ENCODE measurements at regions not wholly inside any gene's neighbourhood (a gene's known extent, or its start where the extent isn't known, plus 50 kb on each side); places are given as distances from the start of the nearest gene placed in this dataset.
A peak's percentile ranks its signal among the peaks of the same experiment; 100 is the strongest.

GRCh38 chr10:122756656-122757055, 57.0 kb upstream of the C10orf120 start:
- no peak for ATAC-seq (ENCODE audit: low read depth)

More at GRCh38 chr10:122756656-122757055, 57.0 kb upstream of the C10orf120 start:
- H2BK15ac ChIP-seq (ENCODE audit: low read depth, low read length), result no peak overlapping the region
- no peak overlapping the region for H3K23ac ChIP-seq (ENCODE audit: low read depth, low read length)
- no peaks in the 10 kb centered on the region for H3K36me3 ChIP-seq (ENCODE audit: control insufficient read depth, insufficient read depth, low read length)
- H3K56ac ChIP-seq (ENCODE audit: extremely low read depth, insufficient read depth, low read length), result no peak overlapping the region
- no peaks in the 10 kb centered on the region for H3K79me1 ChIP-seq (ENCODE audit: low read depth in 1 of 2, low read length in 2 of 2)
- intact Hi-C loops (cut with micrococcal nuclease) (no loop called here), dilution Hi-C loops (cut with HindIII; ENCODE audit: low sequenced_read_pairs, unreplicated experiment) (no loop called here), in situ Hi-C loops (cut with MboI; ENCODE audit: low sequenced_read_pairs) (no loop called here)
- H2AK5ac ChIP-seq (ENCODE audit: low read depth, low read length), result no peak overlapping the region
- H4K5ac ChIP-seq (ENCODE audit: low read depth, low read length), result no peak overlapping the region
- H3K4ac ChIP-seq (ENCODE audit: low read depth, low read length), result no peak overlapping the region
- no peak overlapping the region for H2AK9ac ChIP-seq (replicated peaks; ENCODE audit: low read depth, low read length, poor library complexity)
- TF ChIP-seq CEBPB (IDR thresholded peaks at IDR 0.05; ENCODE audit: low read depth, low read length), result no peak
- no peak for TF ChIP-seq CHD1 (IDR thresholded peaks at IDR 0.05; ENCODE audit: low read depth, low read length)
- TF ChIP-seq MAFK (IDR thresholded peaks at IDR 0.05; ENCODE audit: low read depth, low read length), result no peak
- TF ChIP-seq NFE2L2 (IDR thresholded peaks at IDR 0.05; ENCODE audit: low read depth, low read length), result no peak
- TF ChIP-seq RCOR1 (IDR thresholded peaks at IDR 0.05; ENCODE audit: insufficient replicate concordance, low read length), result no peak
- no peak for TF ChIP-seq RFX5 (IDR thresholded peaks at IDR 0.05; ENCODE audit: low read depth, low read length)
- no peak for TF ChIP-seq USF2 (IDR thresholded peaks at IDR 0.05; ENCODE audit: low read depth, low read length)
- no peak for TF ChIP-seq MXI1 (IDR thresholded peaks at IDR 0.05; ENCODE audit: borderline replicate concordance, low read depth, low read length)
- BruUV-seq (replicated peaks), result no TSS peak
- DNase-seq, result no peak
- H3K9me1 ChIP-seq (ENCODE audit: insufficient read depth, low read length), result no peaks in the 10 kb centered on the region
- ChIA-PET CTCF (no interaction called here), POLR2A (ENCODE audit: unreplicated experiment) (no interaction called here)
- H3K18ac ChIP-seq (ENCODE audit: low read depth, low read length), result no peak overlapping the region
- no peaks in the 10 kb centered on the region for H3K27me3 ChIP-seq (ENCODE audit: control insufficient read depth, insufficient read depth, low read length)
- H4K20me1 ChIP-seq (ENCODE audit: insufficient read depth, low read length), result no peaks in the 10 kb centered on the region
- H2BK5ac ChIP-seq (ENCODE audit: low read depth, low read length, poor library complexity, severe bottlenecking), result no peak overlapping the region
- no peak overlapping the region for H4K91ac ChIP-seq (ENCODE audit: insufficient read depth, low read depth, low read length)
- H2BK120ac ChIP-seq (ENCODE audit: low read depth, low read length), result no peak overlapping the region
- no peaks in the 10 kb centered on the region for H3K4me1 ChIP-seq (ENCODE audit: control insufficient read depth, insufficient read depth, low read length)
- no peaks in the 10 kb centered on the region for H3K9me3 ChIP-seq (ENCODE audit: control insufficient read depth, insufficient read depth, low read length)
- WGBS, 2 experiments (ENCODE audit: extremely low coverage in 2 of 2, insufficient read length in 1 of 2), result no CpG with 5 or more reads among the region's 9 CpGs
- H3K27ac ChIP-seq (ENCODE audit: insufficient read depth, low read length), result no peak overlapping the region
- no peak overlapping the region for H3K9ac ChIP-seq (ENCODE audit: low read depth, low read length)
- no peak overlapping the region for H3K14ac ChIP-seq (replicated peaks; ENCODE audit: low read depth, low read length)
- no peak overlapping the region for H2BK20ac ChIP-seq (ENCODE audit: low read depth, low read length)
- H4K8ac ChIP-seq (ENCODE audit: low read depth in 2 of 2, low read length in 2 of 2), result no peak overlapping the region
- no peak overlapping the region for H3K4me3 ChIP-seq (ENCODE audit: insufficient read depth, low read depth, low read length)
- H3K4me2 ChIP-seq (ENCODE audit: low read depth, low read length), result no peak overlapping the region
- H2AFZ ChIP-seq (replicated peaks; ENCODE audit: low read length, poor library complexity), result peak overlapping the region; percentile 0
